Small intestine (tissue), 7 donors: ENCODE measurements at regions not wholly inside any gene's neighbourhood (a gene's known extent, or its start where the extent isn't known, plus 50 kb on each side); places are given as distances from the start of the nearest gene placed in this dataset.

Experiments
- DNase-seq, 2 donors: peaks; one replicate each; pipeline versions ENCODE4 v3.0.0 to v3.0.0-alpha.2; 2013
- FAIRE-seq: peaks from 2 replicates; lab custom pipeline; 2012; peaks lifted over from hg19 to GRCh38; lab: Jason Lieb, UNC
- H3K27ac ChIP-seq, 3 donors: one replicate each; pipeline ENCODE4 v1.5.1; 2013; ENCODE audit warnings: low read length in 2 of 3, mild to moderate bottlenecking in 2 of 3, control low read depth in 1 of 3, inconsistent platforms in 1 of 3, low read depth in 1 of 3, moderate library complexity in 1 of 3
- H3K27me3 ChIP-seq, 3 donors: one replicate each; pipeline ENCODE4 v1.6.1; 2013; ENCODE audit warnings: low read length in 3 of 3, inconsistent platforms in 1 of 3; ENCODE audit not compliant: control insufficient read depth in 3 of 3, insufficient read depth in 3 of 3
- H3K36me3 ChIP-seq, 3 donors: one replicate each; pipeline ENCODE4 v1.6.1; 2013; ENCODE audit warnings: low read length in 3 of 3, inconsistent platforms in 1 of 3, low read depth in 1 of 3, mild to moderate bottlenecking in 1 of 3, moderate library complexity in 1 of 3; ENCODE audit not compliant: control insufficient read depth in 3 of 3, insufficient read depth in 2 of 3
- H3K4me1 ChIP-seq, 3 donors: one replicate each; pipeline ENCODE4 v1.6.1; 2013; ENCODE audit warnings: low read length in 2 of 3, inconsistent platforms in 1 of 3, low read depth in 1 of 3, mild to moderate bottlenecking in 1 of 3, moderate library complexity in 1 of 3; ENCODE audit not compliant: control insufficient read depth in 3 of 3, insufficient read depth in 2 of 3
- H3K4me3 ChIP-seq, 3 donors: one replicate each; pipeline ENCODE4 v1.5.1; 2013; ENCODE audit warnings: low read length in 3 of 3, control low read depth in 1 of 3, inconsistent platforms in 1 of 3, low read depth in 1 of 3, mild to moderate bottlenecking in 1 of 3, moderate library complexity in 1 of 3
- H3K9me3 ChIP-seq, 2 donors: one replicate each; pipeline ENCODE4 v1.6.1; 2013; ENCODE audit warnings: low read depth in 1 of 2, low read length in 1 of 2; ENCODE audit not compliant: control insufficient read depth in 2 of 2, insufficient read depth in 1 of 2
- WGBS, 3 donors: extraction: QIAGEN DNeasy Blood & Tissue Kit; methylation state at CpG; one replicate each; pipeline ENCODE4 v1.1.7; 2013; 5-methylcytosine and 5-hydroxymethylcytosine counted together
- donor health status: healthy with polysubstance abuse.
- donor health status: control.
- donor health status: control.
- donor health status: Bipolar disorder and iron deficiency.
- donor health status: healthy.

DNA sequence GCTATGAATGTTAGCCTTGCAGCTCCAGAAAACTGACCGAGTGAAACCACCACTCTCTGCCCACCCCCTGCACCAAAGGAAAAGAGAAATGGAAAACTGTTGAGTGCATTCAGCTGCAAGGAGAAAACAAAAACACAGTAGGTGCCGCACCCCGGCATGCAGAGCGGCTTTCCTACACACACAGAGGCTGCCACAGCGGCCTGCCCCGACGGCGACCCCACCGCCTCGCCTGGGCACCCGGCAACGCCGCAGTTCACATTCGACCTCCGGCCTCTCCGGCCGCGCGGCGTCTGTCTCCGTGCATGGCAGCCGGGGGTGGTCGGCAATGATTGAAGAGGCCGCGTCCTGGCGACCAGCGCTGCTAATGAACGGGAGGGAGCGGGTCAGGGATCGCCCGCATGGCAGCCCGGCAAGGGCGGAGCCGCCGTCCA is 417.1 kb upstream of the SALL3 start:
- no peaks in the 10 kb centered on the region for H3K4me1 ChIP-seq
- H3K27ac ChIP-seq, result no peak overlapping the region
- H3K36me3 ChIP-seq, result no peaks in the 10 kb centered on the region
- H3K4me3 ChIP-seq, result no peak overlapping the region
- WGBS, 3 donors, result 73 to 82% (median 77%) methylated on average over 35 of the region's 35 CpGs
- DNase-seq (no peak), FAIRE-seq (no peak)
- peaks cover 0 to 14% of the 10 kb centered on the region in 2 donors for H3K9me3 ChIP-seq
- H3K27me3 ChIP-seq, result no peaks in the 10 kb centered on the region

- 89 to 95% (median 95%) methylated on average over 15 of the region's 15 CpGs for WGBS, 3 donors
- peaks cover 0 to 14% of the 10 kb centered on the region in 2 donors for H3K9me3 ChIP-seq
- FAIRE-seq (no peak), DNase-seq (no peak)
- no peaks in the 10 kb centered on the region for H3K4me1 ChIP-seq
- no peak overlapping the region for H3K27ac ChIP-seq
- no peak overlapping the region for H3K4me3 ChIP-seq
- no peaks in the 10 kb centered on the region for H3K27me3 ChIP-seq
- H3K36me3 ChIP-seq, result no peaks in the 10 kb centered on the region
These were observed 416.5 kb upstream of the SALL3 start for GRCh38 chr18:78563110-78563509.

GRCh38 chr18:78564030-78564429 is 415.6 kb upstream of the SALL3 start:
- no peak for FAIRE-seq
- Histone ChIP-seq H3K27ac (no peak overlapping the region), H3K36me3 (no peaks in the 10 kb centered on the region), H3K9me3 (peaks cover 0 to 13% of the 10 kb centered on the region in 2 donors), H3K4me1 (no peaks in the 10 kb centered on the region), H3K27me3 (no peaks in the 10 kb centered on the region), H3K4me3 (no peak overlapping the region)
- WGBS, 3 donors, result 59 to 83% (median 79%) methylated on average over 5 to 7 of the region's 7 CpGs
- no peak for DNase-seq

GRCh38 chr18:78564518-78564917 is 415.1 kb upstream of the SALL3 start:
- no peaks in the 10 kb centered on the region for H3K36me3 ChIP-seq
- H3K4me1 ChIP-seq, result no peaks in the 10 kb centered on the region
- WGBS, 3 donors, result 65 to 86% (median 82%) methylated on average over 14 of the region's 14 CpGs
- H3K4me3 ChIP-seq, result no peak overlapping the region
- H3K27me3 ChIP-seq, result no peaks in the 10 kb centered on the region
- H3K9me3 ChIP-seq, result peaks cover 0 to 10% of the 10 kb centered on the region in 2 donors
- no peak for DNase-seq
- H3K27ac ChIP-seq, result no peak overlapping the region
- no peak for FAIRE-seq

DNA sequence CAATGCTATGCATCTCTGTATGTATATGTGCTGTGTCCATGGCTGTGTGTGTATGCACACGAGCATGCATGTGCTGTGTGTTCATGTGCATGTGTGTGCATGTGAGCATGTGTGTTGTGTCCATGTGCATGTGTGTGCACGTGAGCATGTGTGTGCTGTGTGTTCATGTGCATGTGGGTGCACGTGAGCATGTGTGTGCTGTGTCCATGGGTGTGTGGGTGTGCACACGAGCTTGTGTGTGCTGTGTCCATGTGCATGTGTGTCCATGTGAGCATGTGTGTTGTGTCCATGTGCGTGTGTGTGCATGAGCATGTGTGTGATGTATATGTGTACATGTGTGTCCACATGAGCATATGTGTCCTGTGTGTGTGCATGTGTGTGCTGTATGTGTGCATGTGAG is 414.4 kb upstream of the SALL3 start:
- no peaks in the 10 kb centered on the region for H3K36me3 ChIP-seq
- no peaks in the 10 kb centered on the region for H3K4me1 ChIP-seq
- no peak for DNase-seq
- peaks cover 0 to 10% of the 10 kb centered on the region in 2 donors for H3K9me3 ChIP-seq
- WGBS, 3 donors, result 74 to 85% (median 81%) methylated on average over 5 of the region's 5 CpGs
- H3K27ac ChIP-seq, result no peak overlapping the region
- H3K4me3 ChIP-seq, result no peak overlapping the region
- no peak for FAIRE-seq
- no peaks in the 10 kb centered on the region for H3K27me3 ChIP-seq

DNA sequence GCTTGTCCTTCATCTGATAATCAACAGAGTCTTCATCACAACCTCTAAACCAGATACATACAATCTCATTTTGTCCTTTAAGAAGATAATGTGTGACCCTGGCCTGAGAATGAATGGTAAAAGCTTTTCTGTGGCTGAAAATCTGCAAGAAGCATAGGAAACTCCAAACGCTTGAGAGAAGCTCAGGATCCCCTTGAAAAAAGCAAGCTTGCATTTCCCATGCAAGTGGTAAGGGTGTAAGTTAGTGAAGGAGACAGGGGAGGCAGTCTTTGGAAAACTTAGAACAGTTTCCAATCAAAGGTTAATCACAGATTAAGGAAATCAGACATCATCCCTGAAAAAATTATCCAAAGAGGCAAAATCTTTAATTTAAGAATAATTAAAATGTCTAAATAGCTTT is 413.6 kb upstream of the SALL3 start:
- H3K4me3 ChIP-seq, result no peak overlapping the region
- no peak for FAIRE-seq
- 67 to 81% (median 67%) methylated on average over 1 of the region's 1 CpG for WGBS, 3 donors
- H3K9me3 ChIP-seq, result peaks cover 0 to 10% of the 10 kb centered on the region in 2 donors
- no peak for DNase-seq
- no peaks in the 10 kb centered on the region for H3K27me3 ChIP-seq
- no peak overlapping the region for H3K27ac ChIP-seq
- H3K36me3 ChIP-seq, result no peaks in the 10 kb centered on the region
- no peaks in the 10 kb centered on the region for H3K4me1 ChIP-seq

DNA sequence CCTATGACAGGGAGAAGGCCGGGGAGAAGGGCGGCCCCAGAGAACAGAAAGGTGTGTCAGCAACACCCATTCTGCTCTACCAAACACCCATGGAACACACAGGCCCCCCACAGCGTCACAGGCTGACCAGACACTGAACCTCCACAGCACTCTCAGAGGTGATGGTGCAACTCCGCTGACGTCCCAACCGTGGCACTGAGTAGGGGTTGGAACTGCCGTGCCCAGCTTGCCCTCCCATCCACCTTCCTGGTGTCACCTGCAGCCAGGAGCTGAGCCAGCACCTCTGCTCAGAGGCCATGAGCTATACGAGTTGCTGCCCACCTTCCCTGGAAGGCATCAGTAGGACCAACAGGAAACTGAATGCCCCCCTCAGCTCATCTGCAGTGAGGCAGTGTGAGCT is 412.9 kb upstream of the SALL3 start:
- Histone ChIP-seq H3K27ac (no peak overlapping the region), H3K36me3 (no peaks in the 10 kb centered on the region), H3K9me3 (peaks cover 0 to 13% of the 10 kb centered on the region in 2 donors), H3K4me1 (no peaks in the 10 kb centered on the region), H3K27me3 (no peaks in the 10 kb centered on the region), H3K4me3 (no peak overlapping the region)
- DNase-seq (no peak), FAIRE-seq (no peak)
- 76 to 91% (median 86%) methylated on average over 8 of the region's 8 CpGs for WGBS, 3 donors

GRCh38 chr18:78571063-78571785 is 408.4 kb upstream of the SALL3 start:
- Histone ChIP-seq H3K36me3 (no peaks in the 10 kb centered on the region), H3K4me3 (no peak overlapping the region), H3K4me1 (no peaks in the 10 kb centered on the region), H3K27me3 (no peaks in the 10 kb centered on the region), H3K9me3 (peaks cover 0 to 40% of the 10 kb centered on the region in 2 donors), H3K27ac (no peak overlapping the region)
- DNase-seq (no peak), FAIRE-seq (no peak)
- 88 to 92% (median 91%) methylated on average over 13 of the region's 13 CpGs for WGBS, 3 donors
